Stomach (tissue), 8 donors: ENCODE measurements at regions not wholly inside any gene's neighbourhood (a gene's known extent, or its start where the extent isn't known, plus 50 kb on each side); places are given as distances from the start of the nearest gene placed in this dataset.

Experiments
- DNase-seq, 2 donors: peaks; one replicate each; pipeline versions ENCODE4 v3.0.0 to v3.0.0-alpha.2; 2013 to 2019
- H3K27ac ChIP-seq, 5 donors: fragments of 200-600 bp in 4 of 5; sonication (generic) in 4 of 5; one replicate each; pipeline ENCODE4 v1.5.1; 2013 to 2019; ENCODE audit warnings: mild to moderate bottlenecking in 1 of 5, moderate library complexity in 1 of 5
- H3K27me3 ChIP-seq, 3 donors: fragments of 200-600 bp; sonication (generic); one replicate each; pipeline ENCODE4 v1.5.1; 2017 to 2019; ENCODE audit warnings: mixed run types in 1 of 3
- H3K36me3 ChIP-seq, 4 donors: fragments of 200-600 bp; sonication (generic); 1 replicate in 3 of 4; 2 replicates in 1 of 4; pipeline ENCODE4 v1.5.1; 2016 to 2019
- H3K4me1 ChIP-seq, 4 donors: fragments of 200-600 bp; sonication (generic); one replicate each; pipeline ENCODE4 v1.5.1; 2016 to 2019
- H3K4me3 ChIP-seq, 4 donors: fragments of 200-600 bp; sonication (generic) in 3 of 4; one replicate each; pipeline ENCODE4 v1.5.1; 2016 to 2019; ENCODE audit warnings: mild to moderate bottlenecking in 1 of 4
- H3K9me3 ChIP-seq, 4 donors: fragments of 200-600 bp; sonication (generic); one replicate each; pipeline ENCODE4 v1.5.1; 2016 to 2019
- CTCF ChIP-seq, 7 experiments: fragments of 450-650 bp in 4 of 7; fragments of 200-600 bp in 3 of 7; sonication (generic) in 3 of 7; IDR thresholded peaks; one replicate each; pipeline ENCODE4 v1.5.1; 2016 to 2019; ENCODE audit warnings: antibody characterized with exemption in 7 of 7, control low read depth in 2 of 7, mild to moderate bottlenecking in 1 of 7
- EP300 ChIP-seq: sonication (generic); formaldehyde crosslinking; IDR thresholded peaks from one replicate; pipeline ENCODE4 v1.6.1; 2017; ENCODE audit warnings: antibody characterized with exemption
- POLR2A ChIP-seq, 4 donors: fragments of 450-650 bp; IDR thresholded peaks; one replicate each; pipeline ENCODE4 v1.6.1; 2016; ENCODE audit warnings: antibody characterized with exemption in 4 of 4, control low read depth in 2 of 4, mild to moderate bottlenecking in 1 of 4, moderate library complexity in 1 of 4
- POLR2AphosphoS5 ChIP-seq, 3 donors: sonication (generic); formaldehyde crosslinking; IDR thresholded peaks; one replicate each; pipeline ENCODE4 v1.6.1; 2016; ENCODE audit warnings: antibody characterized with exemption in 3 of 3
- WGBS, 5 donors: extraction: QIAGEN DNeasy Blood & Tissue Kit in 3 of 5; methylation state at CpG; one replicate each; pipeline versions ENCODE4 v1.1.5 to v1.1.7; 2013 to 2018; 5-methylcytosine and 5-hydroxymethylcytosine counted together
- intact Hi-C: fragments of 100-400 bp; cut with DNase I; formaldehyde crosslinking; loops from one replicate; pipeline ENCODE4 v1.15.1; 2023; ENCODE audit warnings: low total_unique reads
- donor health status: healthy with polysubstance abuse.
- donor health status: Bipolar disorder and iron deficiency.
- donor health status: healthy.

GRCh38 chr14:98700748-98701147 is 571.2 kb downstream of the BCL11B start:
- TF ChIP-seq POLR2A (IDR thresholded peaks at IDR 0.05) (no peak), POLR2AphosphoS5 (IDR thresholded peaks at IDR 0.05) (no peak), CTCF (IDR thresholded peaks at IDR 0.05) (no peak), EP300 (no peak)
- H3K9me3 ChIP-seq = peaks cover 0 to 10% (median 3%) of the 10 kb centered on the region in 4 donors
- H3K27ac ChIP-seq = no peak overlapping the region
- no peak overlapping the region for H3K4me3 ChIP-seq
- H3K27me3 ChIP-seq = peaks cover 0 to 16% (median 0%) of the 10 kb centered on the region in 3 donors
- H3K36me3 ChIP-seq = no peaks in the 10 kb centered on the region
- no peak for DNase-seq
- 58 to 72% (median 70%) methylated on average over 3 of the region's 3 CpGs for WGBS, 5 donors
- intact Hi-C loops = no loop called here
- H3K4me1 ChIP-seq = no peaks in the 10 kb centered on the region

GRCh38 chr14:98701377-98701776 is 570.6 kb downstream of the BCL11B start:
- intact Hi-C loops = no loop called here
- Histone ChIP-seq H3K4me1 (no peaks in the 10 kb centered on the region), H3K4me3 (no peak overlapping the region), H3K27ac (no peak overlapping the region), H3K9me3 (peaks cover 0 to 7% (median 3%) of the 10 kb centered on the region in 4 donors), H3K36me3 (no peaks in the 10 kb centered on the region), H3K27me3 (peaks cover 0 to 16% (median 0%) of the 10 kb centered on the region in 3 donors)
- no peak for TF ChIP-seq CTCF (IDR thresholded peaks at IDR 0.05)
- TF ChIP-seq POLR2AphosphoS5 (IDR thresholded peaks at IDR 0.05) = no peak
- TF ChIP-seq EP300 = no peak
- no peak for TF ChIP-seq POLR2A (IDR thresholded peaks at IDR 0.05)
- no peak for DNase-seq
- WGBS, 5 donors = 47 to 61% (median 54%) methylated on average over 5 of the region's 5 CpGs

GRCh38 chr14:98704441-98704840 is 567.6 kb downstream of the BCL11B start:
- H3K27me3 ChIP-seq = peaks cover 0 to 16% (median 0%) of the 10 kb centered on the region in 3 donors
- no peaks in the 10 kb centered on the region for H3K36me3 ChIP-seq
- no peaks in the 10 kb centered on the region for H3K4me1 ChIP-seq
- no peaks in the 10 kb centered on the region for H3K9me3 ChIP-seq
- intact Hi-C loops = no loop called here
- no peak overlapping the region for H3K4me3 ChIP-seq
- no peak overlapping the region for H3K27ac ChIP-seq
- WGBS, 5 donors = 12 to 18% (median 18%) methylated on average over 3 of the region's 3 CpGs
- DNase-seq = peak in 1 of 2 donors; percentile 51
- TF ChIP-seq EP300 = no peak
- TF ChIP-seq POLR2AphosphoS5 (IDR thresholded peaks at IDR 0.05) = no peak
- no peak for TF ChIP-seq CTCF (IDR thresholded peaks at IDR 0.05)
- no peak for TF ChIP-seq POLR2A (IDR thresholded peaks at IDR 0.05)

- Histone ChIP-seq H3K9me3 (no peaks in the 10 kb centered on the region), H3K4me1 (no peaks in the 10 kb centered on the region), H3K27ac (no peak overlapping the region), H3K36me3 (no peaks in the 10 kb centered on the region), H3K27me3 (peaks cover 0 to 16% (median 0%) of the 10 kb centered on the region in 3 donors), H3K4me3 (no peak overlapping the region)
- WGBS, 5 donors = 25 to 51% (median 38%) methylated on average over 7 of the region's 7 CpGs
- DNase-seq = no peak
- no peak for TF ChIP-seq CTCF (IDR thresholded peaks at IDR 0.05)
- intact Hi-C loops = no loop called here
These were observed 566.1 kb downstream of the BCL11B start for GRCh38 chr14:98705871-98706300.
